ENCODE measurements at regions not wholly inside any gene's neighbourhood (a gene's known extent, or its start where the extent isn't known, plus 50 kb on each side); places are given as distances from the start of the nearest gene placed in this dataset.

GRCh38 chr13:33634546-33634982 lies 183.4 kb upstream of the RFC3 start:
- no peak for TF ChIP-seq CTCF (IDR thresholded peaks at IDR 0.05; ENCODE audit: extremely low read depth, insufficient read depth, missing control alignments)
- no peak for DNase-seq (ENCODE audit: low spot score)
- in situ Hi-C loops (cut with MboI; ENCODE audit: low pct_unique_long_range_greater_than_20kb, low sequenced_read_pairs, unreplicated experiment): no loop called here

DNA sequence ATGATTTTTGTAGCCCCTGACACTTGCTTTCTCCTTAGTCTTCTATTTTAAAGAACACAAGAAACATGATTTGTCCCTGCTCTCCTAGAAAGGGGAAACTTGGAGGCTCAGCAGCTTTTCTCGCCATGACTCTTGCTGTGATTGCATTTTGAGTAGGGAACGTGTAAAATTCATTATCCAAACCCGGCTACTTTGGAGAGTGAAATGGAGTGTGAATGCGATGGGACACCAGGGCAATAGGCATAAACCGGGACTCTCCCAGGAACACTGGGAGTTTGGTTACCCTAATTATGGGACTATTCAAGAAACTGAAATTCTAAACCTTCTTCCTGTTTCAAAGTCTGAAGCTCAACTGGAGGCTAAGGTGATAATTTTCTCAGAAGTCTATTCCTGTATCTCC lies 181.7 kb upstream of the RFC3 start:
- no peak for DNase-seq (ENCODE audit: low spot score)
- no peak for TF ChIP-seq CTCF (IDR thresholded peaks at IDR 0.05; ENCODE audit: extremely low read depth, insufficient read depth, missing control alignments)
- in situ Hi-C loops (cut with MboI; ENCODE audit: low pct_unique_long_range_greater_than_20kb, low sequenced_read_pairs, unreplicated experiment): no loop called here

- TF ChIP-seq CTCF (IDR thresholded peaks at IDR 0.05; ENCODE audit: extremely low read depth, insufficient read depth, missing control alignments): no peak
- in situ Hi-C loops (cut with MboI; ENCODE audit: low pct_unique_long_range_greater_than_20kb, low sequenced_read_pairs, unreplicated experiment): no loop called here
- no peak for DNase-seq (ENCODE audit: low spot score)
These were observed 180.8 kb upstream of the RFC3 start for GRCh38 chr13:33636955-33637670.

GRCh38 chr13:33637978-33638743 lies 179.8 kb upstream of the RFC3 start:
- in situ Hi-C loops (cut with MboI; ENCODE audit: low pct_unique_long_range_greater_than_20kb, low sequenced_read_pairs, unreplicated experiment): no loop called here
- DNase-seq (ENCODE audit: low spot score): no peak
- TF ChIP-seq CTCF (IDR thresholded peaks at IDR 0.05; ENCODE audit: extremely low read depth, insufficient read depth, missing control alignments): no peak

- TF ChIP-seq CTCF (IDR thresholded peaks at IDR 0.05; ENCODE audit: extremely low read depth, insufficient read depth, missing control alignments): no peak
- no peak for DNase-seq (ENCODE audit: low spot score)
- in situ Hi-C loops (cut with MboI; ENCODE audit: low pct_unique_long_range_greater_than_20kb, low sequenced_read_pairs, unreplicated experiment): no loop called here
These were observed 178.8 kb upstream of the RFC3 start for GRCh38 chr13:33639158-33639557.

DNA sequence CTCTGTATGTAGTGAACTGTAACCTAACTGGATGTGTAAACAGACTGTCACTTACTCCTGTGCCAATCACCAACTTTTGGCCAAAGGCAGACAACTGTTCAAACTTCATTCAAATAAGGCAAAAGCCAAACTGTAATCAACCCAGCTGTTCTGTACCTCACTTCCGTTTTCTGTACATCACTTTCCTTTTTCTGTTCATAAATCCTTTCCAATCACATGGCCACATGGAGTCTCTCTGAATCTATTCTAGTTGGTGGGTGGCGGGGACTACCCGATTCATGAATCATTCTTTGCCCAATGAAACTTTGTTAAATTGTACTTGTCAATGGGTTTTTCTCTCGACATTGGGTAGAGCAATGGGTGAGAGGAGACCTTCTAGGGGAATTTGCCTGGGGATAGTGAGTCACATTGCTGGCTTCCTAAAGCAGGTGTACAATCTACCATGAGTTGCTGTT lies 178.3 kb upstream of the RFC3 start:
- DNase-seq (ENCODE audit: low spot score): peak; percentile 17

More for the DNA sequence above, 178.3 kb upstream of the RFC3 start:
- no peak for TF ChIP-seq CTCF (IDR thresholded peaks at IDR 0.05; ENCODE audit: extremely low read depth, insufficient read depth, missing control alignments)
- in situ Hi-C loops (cut with MboI; ENCODE audit: low pct_unique_long_range_greater_than_20kb, low sequenced_read_pairs, unreplicated experiment): no loop called here
